Suppressor macrophage treated with lipopolysaccharide for 4 hours (primary cell): ENCODE measurements at regions not wholly inside any gene's neighbourhood (a gene's known extent, or its start where the extent isn't known, plus 50 kb on each side); places are given as distances from the start of the nearest gene placed in this dataset.

Experiments used
- DNase-seq: peaks from one replicate; pipeline ENCODE4 v3.0.0-alpha.2; 2020

DNA sequence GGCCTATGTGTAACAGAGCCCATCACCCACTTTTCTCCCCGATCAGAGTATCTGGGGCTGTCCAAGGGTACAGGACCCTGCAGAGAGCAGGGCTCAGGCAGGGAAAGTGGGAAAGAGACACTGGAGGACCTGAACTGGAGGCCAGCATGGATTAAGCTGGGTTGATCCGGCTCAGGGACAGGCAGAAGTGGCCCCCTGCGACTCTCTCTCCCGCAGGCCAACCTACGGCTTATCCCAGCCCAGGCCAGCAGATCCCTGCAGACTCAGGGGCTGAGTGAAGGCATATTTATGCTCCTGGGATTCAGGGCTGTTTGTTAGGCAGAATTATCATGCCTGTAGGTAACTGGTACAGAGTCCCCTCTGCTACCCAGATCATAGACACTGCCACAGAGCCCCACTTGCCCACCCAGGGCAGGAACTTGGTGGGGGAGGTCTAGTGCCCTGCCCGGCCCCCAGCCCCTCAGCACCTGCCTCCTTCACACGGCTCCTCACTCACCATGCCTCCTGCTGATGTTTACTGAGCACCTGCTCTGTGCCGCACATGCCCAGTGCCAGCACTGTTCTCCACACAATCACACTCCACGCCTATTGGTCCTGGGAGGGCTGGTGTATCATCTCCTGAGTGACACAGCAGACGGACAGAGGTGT is 87.3 kb downstream of the ADRA2C start:
- DNase-seq: no peak

GRCh38 chr4:3854661-3855060 is 88.5 kb downstream of the ADRA2C start:
- no peak for DNase-seq

DNA sequence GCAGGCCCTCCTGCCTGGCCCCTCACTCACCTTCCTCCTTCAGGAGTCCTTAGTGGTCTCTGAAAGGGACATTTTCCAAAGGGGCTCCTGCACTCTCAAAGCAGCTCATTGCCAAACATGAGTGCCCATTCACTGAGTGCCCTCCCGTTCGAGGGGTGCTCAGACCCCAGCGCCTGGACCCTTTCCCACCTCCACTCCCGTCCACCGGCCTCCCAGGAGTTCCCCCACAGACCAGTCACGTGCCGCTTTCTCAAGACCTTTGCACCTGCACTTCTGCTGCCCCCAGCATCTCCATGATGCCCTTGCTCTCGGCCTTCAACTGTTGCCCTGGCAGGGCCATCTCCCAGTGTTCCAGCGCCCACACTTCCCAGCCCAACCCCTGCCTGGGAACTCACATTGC is 89.5 kb downstream of the ADRA2C start:
- no peak for DNase-seq

- DNase-seq: no peak
Observed at GRCh38 chr4:3856604-3857204, 90.5 kb downstream of the ADRA2C start.

GRCh38 chr4:3857269-3857926 is 91.2 kb downstream of the ADRA2C start:
- no peak for DNase-seq

- no peak for DNase-seq
Observed at GRCh38 chr4:3858046-3858730, 92.0 kb downstream of the ADRA2C start.

DNA sequence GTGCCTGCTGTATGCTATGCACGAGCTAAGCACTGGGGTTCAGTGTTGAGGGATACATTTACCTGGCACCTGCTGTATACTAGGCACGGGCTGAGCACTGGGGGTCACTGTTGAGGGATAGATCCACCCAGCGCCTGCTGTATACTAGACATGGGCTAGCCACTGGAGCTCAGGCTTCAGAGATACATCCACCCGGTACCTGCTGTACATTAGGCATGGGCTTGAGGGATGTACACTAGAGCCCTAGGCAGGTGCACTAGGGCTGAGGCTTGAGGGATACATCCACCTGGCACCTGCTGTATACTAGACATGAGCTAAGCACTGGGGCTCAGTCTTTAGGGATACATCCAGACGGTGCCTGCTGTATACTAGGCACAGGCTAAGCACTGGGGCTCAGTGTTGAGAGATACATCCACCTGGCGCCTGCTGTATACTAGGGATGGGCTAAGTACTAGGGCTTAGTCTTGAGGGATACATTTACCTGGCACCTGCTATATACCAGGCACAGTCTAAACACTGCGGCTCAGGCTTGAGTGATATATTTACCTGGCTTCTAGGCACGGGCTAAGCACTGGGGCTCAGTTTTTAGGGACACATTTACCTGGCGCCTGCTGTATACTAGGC is 92.7 kb downstream of the ADRA2C start:
- no peak for DNase-seq

DNA sequence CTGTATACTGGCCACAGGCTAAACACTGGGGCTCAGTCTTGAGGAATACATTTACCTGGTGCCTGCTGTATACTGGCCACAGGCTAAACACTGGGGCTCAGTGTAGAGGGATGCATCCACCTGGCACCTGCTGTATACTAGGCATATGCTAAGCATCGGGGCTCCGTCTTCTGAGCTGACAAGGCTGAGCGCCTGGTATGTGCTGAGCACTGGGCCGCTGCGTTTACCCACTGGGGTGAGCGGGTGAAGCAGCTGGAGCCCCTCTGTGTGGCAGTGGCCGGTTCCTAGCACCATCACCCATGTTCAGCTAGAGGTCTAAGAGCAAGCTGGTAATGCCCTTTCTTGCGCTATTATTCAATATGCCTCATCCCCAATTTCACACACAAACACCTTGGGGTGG is 93.4 kb downstream of the ADRA2C start:
- no peak for DNase-seq

DNA sequence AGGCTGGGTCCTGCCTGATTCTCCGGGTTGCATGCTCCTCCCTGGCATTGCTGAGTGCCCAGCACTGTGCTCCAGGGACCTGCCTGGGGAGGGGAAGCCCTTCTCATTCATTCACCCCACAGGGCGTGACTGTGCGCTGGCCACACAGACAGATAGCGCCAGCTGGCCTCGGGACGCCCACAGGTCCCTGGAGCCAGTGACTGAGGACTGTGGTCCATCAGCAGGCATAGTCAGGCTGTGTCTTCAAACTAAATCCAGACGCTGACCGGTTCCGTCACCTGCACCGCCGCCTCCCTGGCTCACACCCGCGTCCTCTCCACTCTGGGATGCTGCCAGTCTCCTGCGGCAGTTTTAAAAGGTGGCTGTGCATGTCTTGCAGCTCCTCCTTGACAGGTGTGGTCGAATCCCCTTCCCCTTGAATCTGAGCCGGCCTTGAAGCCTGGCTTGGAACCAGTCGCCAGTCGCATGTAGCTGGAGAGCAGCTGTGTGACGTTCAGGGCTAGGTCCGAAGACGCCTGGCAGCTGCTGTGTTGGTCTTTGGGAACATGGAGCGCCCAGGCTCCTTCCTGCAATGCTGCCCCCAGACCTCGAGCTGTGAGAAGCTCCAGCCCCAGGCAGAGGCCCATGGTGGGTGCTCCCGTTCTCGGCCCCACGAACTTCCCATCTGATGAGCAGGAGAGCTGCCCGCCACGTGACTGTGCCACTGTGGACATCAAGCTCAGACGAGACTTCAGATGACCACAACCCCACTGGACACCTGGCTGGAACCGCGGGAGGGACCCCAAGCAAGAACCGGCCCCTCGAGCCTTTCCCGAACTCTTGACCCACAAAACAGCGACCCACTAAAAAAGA is 94.1 kb downstream of the ADRA2C start:
- no peak for DNase-seq

- no peak for DNase-seq
Observed at GRCh38 chr4:3860913-3861636, 94.9 kb downstream of the ADRA2C start.

DNA sequence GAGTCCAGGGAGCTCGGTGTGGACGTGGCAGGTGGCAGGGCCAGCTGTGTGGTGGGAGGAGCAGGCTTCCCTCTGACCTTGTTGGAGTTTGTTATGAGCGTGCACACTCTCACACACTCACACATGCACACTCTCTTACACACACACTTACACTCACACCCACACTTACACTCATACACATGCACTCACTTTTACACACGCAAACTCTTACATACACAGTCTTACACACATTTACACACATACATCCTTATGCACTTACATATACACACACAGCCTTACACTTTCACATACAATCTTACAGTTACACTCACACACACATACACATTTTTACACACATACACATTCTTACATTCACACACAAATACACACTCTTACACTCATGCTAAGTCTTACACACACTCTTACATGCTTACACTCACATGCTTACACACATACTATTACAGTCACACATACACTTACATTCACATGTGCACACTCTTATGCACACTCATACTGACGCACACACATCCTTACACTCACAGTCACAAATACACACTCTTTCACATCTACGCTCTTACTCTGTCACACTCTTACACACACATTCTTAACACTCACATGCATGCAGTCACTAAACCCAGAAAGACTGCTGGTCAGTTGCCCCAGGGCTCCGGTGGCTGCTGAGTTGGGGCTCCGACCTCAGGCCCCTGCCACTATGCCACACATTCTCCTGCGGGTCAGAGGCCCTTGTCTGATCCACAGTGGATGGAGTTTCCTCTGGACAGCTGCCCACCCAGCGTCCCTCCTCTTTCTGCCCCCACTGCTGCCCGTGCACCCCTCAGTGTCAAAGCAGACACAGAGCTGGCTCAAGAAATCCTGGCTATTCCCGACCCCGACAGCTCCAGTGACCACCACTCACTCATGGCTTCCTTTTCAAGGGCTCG is 95.8 kb downstream of the ADRA2C start:
- no peak for DNase-seq

DNA sequence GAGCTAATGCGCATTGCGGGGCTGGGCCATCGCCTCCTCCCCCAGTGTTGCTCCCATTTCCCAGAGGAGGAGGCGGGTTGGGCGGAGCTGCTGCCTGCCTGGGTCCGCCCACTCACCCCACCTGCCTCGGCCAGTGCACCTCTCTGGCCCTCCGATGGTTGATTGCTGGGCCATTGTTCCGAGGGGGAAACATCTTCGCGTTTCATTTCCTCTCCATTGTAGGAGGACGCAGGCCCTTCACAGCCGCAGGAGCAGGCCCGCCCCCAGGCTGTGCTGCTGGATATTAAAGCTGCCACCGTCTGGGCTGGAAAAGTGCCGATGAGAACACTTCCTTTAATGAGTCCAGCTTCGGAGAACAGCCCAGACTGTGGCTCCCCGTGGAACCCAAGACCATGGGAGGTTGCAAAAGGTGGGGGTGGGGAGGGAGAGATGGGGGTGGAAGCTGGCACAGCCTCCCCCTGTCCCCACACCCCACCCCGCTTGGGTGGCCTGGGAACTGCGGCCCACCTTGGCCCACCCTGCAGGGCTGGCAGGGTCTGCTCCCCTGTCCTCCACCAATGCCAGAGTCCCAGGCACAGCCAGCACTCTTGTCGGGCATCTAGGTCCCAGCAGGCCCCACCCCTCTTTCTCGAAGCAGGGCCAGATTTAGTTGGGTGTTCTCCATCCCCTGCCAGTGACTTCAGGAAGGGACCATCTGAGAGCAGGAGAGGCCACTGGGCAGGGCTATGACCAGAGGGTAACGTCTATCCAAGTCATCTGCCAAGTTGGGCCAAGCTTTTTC is 96.6 kb downstream of the ADRA2C start:
- no peak for DNase-seq

- DNase-seq: no peak
Observed at GRCh38 chr4:3863841-3864741, 97.9 kb downstream of the ADRA2C start.

DNA sequence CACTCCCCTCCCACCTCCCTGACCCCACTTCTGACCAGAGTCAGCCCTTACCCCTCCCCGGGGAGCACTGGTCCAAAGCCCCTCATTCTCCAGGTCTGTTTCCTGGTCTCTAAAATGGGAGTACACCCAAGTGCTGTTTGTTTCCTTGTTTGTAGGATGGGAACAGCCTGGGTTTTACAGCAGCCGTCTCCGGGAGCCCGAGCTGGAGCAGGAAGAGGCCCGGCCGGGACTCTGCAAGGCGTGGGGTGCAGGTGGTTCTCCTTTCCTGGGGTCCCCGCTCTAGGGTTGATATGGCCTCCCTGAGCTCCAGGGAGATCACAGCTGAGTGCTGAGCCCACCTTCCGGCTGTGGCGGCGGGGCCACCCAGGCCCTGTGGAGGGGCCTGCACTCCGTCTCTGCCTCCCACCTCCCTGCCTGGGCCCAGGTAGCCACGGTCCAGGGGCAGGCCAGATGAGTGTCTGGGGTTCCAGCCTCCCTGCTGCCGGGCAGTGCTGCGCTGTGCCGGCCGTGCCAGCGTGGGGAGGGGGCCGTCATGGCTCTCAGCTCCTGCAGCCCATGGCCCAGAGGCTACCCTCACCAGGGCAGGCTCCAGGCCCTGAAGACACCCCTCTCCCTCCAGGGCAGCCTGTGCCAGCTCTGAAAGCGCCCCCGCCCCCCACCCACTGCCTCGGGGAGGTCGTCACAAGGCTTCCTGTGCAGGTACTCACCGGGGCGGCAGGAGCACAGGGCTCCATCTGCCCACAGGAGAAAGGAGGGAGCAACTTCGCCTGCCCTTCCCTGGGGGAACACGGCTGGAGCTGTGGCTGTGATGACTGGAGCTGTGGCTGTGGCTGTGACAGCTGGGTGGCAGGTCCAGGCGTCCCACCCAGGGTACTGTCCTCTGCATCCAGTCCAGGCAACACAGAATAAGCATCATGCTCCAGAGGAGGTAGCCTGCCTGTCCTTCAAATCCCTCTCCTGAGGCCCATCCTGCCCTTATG is 98.8 kb downstream of the ADRA2C start:
- DNase-seq: no peak

- DNase-seq: no peak
Observed at GRCh38 chr4:3865986-3866812, 100.0 kb downstream of the ADRA2C start.

GRCh38 chr4:3866813-3867129 is 100.6 kb downstream of the ADRA2C start:
- DNase-seq: no peak
